Neural progenitor cell (in vitro differentiated cells): ENCODE measurements at regions not wholly inside any gene's neighbourhood (a gene's known extent, or its start where the extent isn't known, plus 50 kb on each side); places are given as distances from the start of the nearest gene placed in this dataset.
"Not testable (repeated sequence)": the region's sequence is repeated elsewhere in the genome, so short reads cannot be mapped to it uniquely, and the experiment has no call there.

Experiments used
- DNase-seq: peaks from one replicate; pipeline ENCODE4 v3.0.0-alpha.2; 2016; ENCODE audit warnings: low spot score
- H2AFZ ChIP-seq: fragments of 200-600 bp; sonication (generic); replicated peaks from 2 replicates; pipeline ENCODE4 v1.6.1; 2016; ENCODE audit warnings: antibody characterized with exemption
- H3F3A ChIP-seq: fragments of 200-600 bp; sonication (generic); 2 replicates; pipeline ENCODE4 v1.6.1; 2016; ENCODE audit warnings: antibody characterized with exemption, low read depth
- H3K27ac ChIP-seq: fragments of 200-600 bp; sonication (generic); 2 replicates; pipeline ENCODE4 v1.5.1; 2016; ENCODE audit warnings: mild to moderate bottlenecking
- H3K27me3 ChIP-seq: fragments of 200-600 bp; sonication (generic); 2 replicates; pipeline ENCODE4 v1.6.1; 2016; ENCODE audit warnings: mild to moderate bottlenecking, moderate library complexity
- H3K36me3 ChIP-seq: fragments of 200-600 bp; sonication (generic); 2 replicates; pipeline ENCODE4 v1.5.1; 2016
- H3K4me1 ChIP-seq: fragments of 200-600 bp; sonication (generic); 2 replicates; pipeline ENCODE4 v1.6.1; 2016; ENCODE audit warnings: mixed run types
- H3K4me2 ChIP-seq: fragments of 200-600 bp; sonication (generic); 2 replicates; pipeline ENCODE4 v1.6.1; 2016
- H3K4me3 ChIP-seq: fragments of 200-600 bp; sonication (generic); 2 replicates; pipeline ENCODE4 v1.5.1; 2016
- H3K79me2 ChIP-seq: fragments of 200-600 bp; sonication (generic); 2 replicates; pipeline ENCODE4 v1.6.1; 2016; ENCODE audit warnings: low read depth
- H3K9ac ChIP-seq: fragments of 200-600 bp; sonication (generic); 2 replicates; pipeline ENCODE4 v1.6.1; 2016
- H3K9me3 ChIP-seq: fragments of 200-600 bp; sonication (generic); 2 replicates; pipeline ENCODE4 v1.5.1; 2016; ENCODE audit warnings: low read depth
- H4K20me1 ChIP-seq: fragments of 200-600 bp; sonication (generic); 2 replicates; pipeline ENCODE4 v1.6.1; 2016; ENCODE audit warnings: low read depth
- H3K27ac Mint-ChIP-seq: 3 replicates; pipeline ENCODE4 v1.8.0; 2021; ENCODE audit warnings: mixed read lengths
- H3K27me3 Mint-ChIP-seq: 2 replicates; pipeline ENCODE4 v1.8.0; 2022; ENCODE audit warnings: low read depth, mild to moderate bottlenecking, inconsistent platforms, moderate library complexity, mixed read lengths; ENCODE audit not compliant: insufficient read depth
- H3K36me3 Mint-ChIP-seq: 3 replicates; pipeline ENCODE4 v1.8.0; 2021; ENCODE audit warnings: mixed read lengths
- H3K4me1 Mint-ChIP-seq: 3 replicates; pipeline ENCODE4 v1.8.0; 2021; ENCODE audit warnings: mixed read lengths
- H3K4me3 Mint-ChIP-seq: 3 replicates; pipeline ENCODE4 v1.8.0; 2021; ENCODE audit warnings: mild to moderate bottlenecking, moderate library complexity, mixed read lengths
- H3K9me3 Mint-ChIP-seq: 3 replicates; pipeline ENCODE4 v1.8.0; 2020; ENCODE audit warnings: mixed read lengths
- CTCF ChIP-seq: fragments of 200-600 bp; sonication (generic); IDR thresholded peaks from 2 replicates; pipeline ENCODE4 v1.5.1; 2017; ENCODE audit warnings: antibody characterized with exemption, mild to moderate bottlenecking
- EZH2 ChIP-seq: fragments of 200-600 bp; sonication (generic); IDR thresholded peaks from 2 replicates; pipeline ENCODE4 v1.6.1; 2017; ENCODE audit warnings: antibody characterized with exemption, mild to moderate bottlenecking, moderate library complexity
- EZH2phosphoT487 ChIP-seq: fragments of 200-600 bp; sonication (generic); IDR thresholded peaks from 2 replicates; pipeline ENCODE4 v1.6.1; 2017; ENCODE audit warnings: antibody characterized with exemption

- peaks cover 41% of the 10 kb centered on the region for H3F3A ChIP-seq
- no peak for TF ChIP-seq EZH2
- TF ChIP-seq CTCF, result no peak
- TF ChIP-seq EZH2phosphoT487, result no peak
- H3K4me3 ChIP-seq, result no peak overlapping the region
- H3K36me3 ChIP-seq, result no peaks in the 10 kb centered on the region
- no peaks in the 10 kb centered on the region for H3K36me3 Mint-ChIP-seq
- H3K79me2 ChIP-seq, result no peaks in the 10 kb centered on the region
- no peaks in the 10 kb centered on the region for H3K27me3 Mint-ChIP-seq
- H3K4me1 Mint-ChIP-seq, result peaks cover 6% of the 10 kb centered on the region
- H2AFZ ChIP-seq, result no peak overlapping the region
- DNase-seq, result peak; percentile 25
- H3K4me1 ChIP-seq, result peaks cover 28% of the 10 kb centered on the region
- H3K27ac Mint-ChIP-seq, result no peak overlapping the region
- peak overlapping the region; percentile 39 for H3K4me2 ChIP-seq
- no peaks in the 10 kb centered on the region for H3K9me3 ChIP-seq
- no peak overlapping the region for H3K9ac ChIP-seq
- no peaks in the 10 kb centered on the region for H4K20me1 ChIP-seq
- H3K27ac ChIP-seq, result peak overlapping the region; percentile 94
- H3K4me3 Mint-ChIP-seq, result no peak overlapping the region
- no peaks in the 10 kb centered on the region for H3K27me3 ChIP-seq
- H3K9me3 Mint-ChIP-seq, result no peaks in the 10 kb centered on the region
These were observed 76.4 kb downstream of the GLUL start for GRCh38 chr1:182315167-182315556.

- no peaks in the 10 kb centered on the region for H3K27me3 ChIP-seq
- no peak overlapping the region for H3K4me3 ChIP-seq
- no peak overlapping the region for H3K9ac ChIP-seq
- H3K27ac ChIP-seq, result peak overlapping the region; percentile 6
- peaks cover 13% of the 10 kb centered on the region for H3K4me1 ChIP-seq
- Mint-ChIP-seq H3K27ac (peak overlapping the region; percentile 27), H3K4me1 (peaks cover 13% of the 10 kb centered on the region), H3K9me3 (peaks cover 1% of the 10 kb centered on the region), H3K36me3 (no peaks in the 10 kb centered on the region), H3K4me3 (no peak overlapping the region), H3K27me3 (peaks cover 3% of the 10 kb centered on the region)
- DNase-seq, result peak; percentile 39
- TF ChIP-seq EZH2, result no peak
- TF ChIP-seq EZH2phosphoT487, result no peak
- TF ChIP-seq CTCF, result no peak
- H3K4me2 ChIP-seq, result peak overlapping the region; percentile 27
- no peaks in the 10 kb centered on the region for H3K9me3 ChIP-seq
- H3K79me2 ChIP-seq, result no peaks in the 10 kb centered on the region
- no peaks in the 10 kb centered on the region for H4K20me1 ChIP-seq
- H3K36me3 ChIP-seq, result no peaks in the 10 kb centered on the region
- peaks cover 18% of the 10 kb centered on the region for H3F3A ChIP-seq
- no peak overlapping the region for H2AFZ ChIP-seq
These were observed 81.8 kb downstream of the GLUL start for GRCh38 chr1:182309631-182310351.

- H2AFZ ChIP-seq, result no peak overlapping the region
- Mint-ChIP-seq H3K27me3 (peaks cover 3% of the 10 kb centered on the region), H3K9me3 (peaks cover 3% of the 10 kb centered on the region), H3K36me3 (no peaks in the 10 kb centered on the region), H3K4me3 (no peak overlapping the region), H3K27ac (no peak overlapping the region), H3K4me1 (peaks cover 18% of the 10 kb centered on the region)
- H3K9ac ChIP-seq, result no peak overlapping the region
- no peak for TF ChIP-seq EZH2
- no peak for TF ChIP-seq CTCF
- TF ChIP-seq EZH2phosphoT487, result no peak
- H3K79me2 ChIP-seq, result no peaks in the 10 kb centered on the region
- H3K27me3 ChIP-seq, result no peaks in the 10 kb centered on the region
- H3K4me1 ChIP-seq, result peaks cover 9% of the 10 kb centered on the region
- H3K9me3 ChIP-seq, result no peaks in the 10 kb centered on the region
- H3K4me3 ChIP-seq, result no peak overlapping the region
- H3F3A ChIP-seq, result peaks cover 8% of the 10 kb centered on the region
- no peak overlapping the region for H3K4me2 ChIP-seq
- no peaks in the 10 kb centered on the region for H3K36me3 ChIP-seq
- no peak overlapping the region for H3K27ac ChIP-seq
- DNase-seq, result no peak
- no peaks in the 10 kb centered on the region for H4K20me1 ChIP-seq
These were observed 82.8 kb downstream of the GLUL start for GRCh38 chr1:182308826-182309225.

- H3K4me3 Mint-ChIP-seq, H3K27me3 Mint-ChIP-seq, H4K20me1 ChIP-seq, H3K27ac Mint-ChIP-seq, H3K36me3 ChIP-seq, H3F3A ChIP-seq, H3K27me3 ChIP-seq, H3K9ac ChIP-seq, H3K9me3 ChIP-seq, H3K9me3 Mint-ChIP-seq, H3K4me3 ChIP-seq, H3K27ac ChIP-seq, H3K4me2 ChIP-seq, H3K4me1 ChIP-seq, DNase-seq, H2AFZ ChIP-seq, H3K79me2 ChIP-seq, H3K36me3 Mint-ChIP-seq: not testable (repeated sequence)
- peaks cover 25% of the 10 kb centered on the region for H3K4me1 Mint-ChIP-seq
These were observed 84.1 kb downstream of the GLUL start for GRCh38 chr1:182307486-182307885.
